ENCODE measurements at regions not wholly inside any gene's neighbourhood (a gene's known extent, or its start where the extent isn't known, plus 50 kb on each side); places are given as distances from the start of the nearest gene placed in this dataset.

DNA sequence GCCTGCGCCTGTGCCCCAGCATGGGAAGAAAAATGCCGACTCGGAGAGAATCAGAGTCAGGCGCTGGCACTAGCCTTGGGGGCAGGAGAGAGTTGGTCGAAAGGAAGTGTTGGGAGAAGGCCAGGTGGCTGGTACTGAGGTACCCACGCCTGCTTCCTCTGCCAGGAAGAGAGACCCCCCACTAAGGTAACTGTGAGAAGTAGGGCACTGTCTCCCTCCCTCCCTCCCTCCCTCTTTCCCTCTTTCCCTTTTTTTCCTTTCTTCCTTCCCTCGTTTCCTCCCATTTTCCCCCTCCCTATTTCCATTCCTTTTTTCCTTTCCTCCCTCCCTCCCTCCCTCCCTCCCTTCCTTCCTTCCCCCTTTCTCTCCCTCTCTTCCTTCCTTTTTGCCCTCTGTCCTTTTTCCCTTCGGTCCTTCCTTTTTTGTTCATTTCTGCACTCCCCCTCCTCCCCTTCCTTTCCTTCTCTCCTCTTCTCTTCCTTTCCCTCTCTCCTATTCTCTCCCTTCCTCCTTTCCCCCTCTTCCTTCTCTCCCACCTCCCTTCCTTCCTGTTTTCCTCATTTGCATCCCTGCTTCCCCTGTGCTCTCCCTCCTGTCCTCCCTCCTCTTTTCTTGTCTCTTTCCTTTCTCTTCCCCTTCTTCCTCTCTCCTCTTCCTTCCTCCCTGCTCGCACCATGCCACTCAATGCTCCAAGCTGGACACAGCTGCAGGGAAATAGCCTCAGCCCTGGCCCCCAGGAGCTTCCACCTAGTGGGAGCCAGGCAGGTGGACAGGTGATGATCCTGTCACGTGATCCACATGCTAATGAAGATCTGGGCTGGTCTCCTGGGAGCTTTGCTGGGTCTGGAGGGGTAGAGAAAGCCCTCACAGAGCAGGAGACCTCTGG, 148.0 kb downstream of the DHX35 start:
- Mint-ChIP-seq H3K36me3 (peaks cover 0 to 4% (median 0%) of the 10 kb centered on the region in 3 donors), H3K27me3 (ENCODE audit: low read depth in 3 of 3) (peaks cover 1 to 4% (median 3%) of the 10 kb centered on the region in 3 donors), H3K4me3 (no peak overlapping the region), H3K9me3 (peaks cover 0 to 2% (median 0%) of the 10 kb centered on the region in 6 donors), H3K4me1 (peaks cover 0 to 2% of the 10 kb centered on the region in 2 donors), H3K27ac (no peak overlapping the region)
- DNase-seq = no peak

DNA sequence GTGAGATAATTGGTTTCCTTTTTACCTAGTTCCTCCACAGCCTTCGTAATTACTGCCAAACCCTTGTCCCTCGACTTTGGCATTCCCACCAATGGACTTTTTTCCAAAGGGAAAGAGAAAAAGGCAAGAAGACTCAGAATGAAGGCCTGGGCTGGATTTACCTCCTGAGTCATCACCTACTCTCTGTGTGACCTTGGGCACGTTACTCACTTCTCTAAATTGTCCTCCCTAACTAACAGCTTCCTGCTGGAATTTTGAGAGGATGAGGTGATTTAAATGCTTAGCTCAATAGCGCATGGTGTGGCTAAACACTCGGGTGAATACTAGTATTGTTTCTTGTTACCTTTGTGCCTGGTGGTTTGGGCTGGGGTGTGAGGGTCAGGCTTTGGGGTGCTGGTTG, 146.6 kb downstream of the DHX35 start:
- Mint-ChIP-seq H3K4me1 (peaks cover 0 to 2% of the 10 kb centered on the region in 2 donors), H3K27ac (no peak overlapping the region), H3K9me3 (peaks cover 0 to 2% (median 0%) of the 10 kb centered on the region in 6 donors), H3K4me3 (no peak overlapping the region), H3K27me3 (ENCODE audit: low read depth in 3 of 3) (peaks cover 1 to 4% (median 3%) of the 10 kb centered on the region in 3 donors), H3K36me3 (peaks cover 0 to 4% (median 0%) of the 10 kb centered on the region in 3 donors)
- no peak for DNase-seq

DNA sequence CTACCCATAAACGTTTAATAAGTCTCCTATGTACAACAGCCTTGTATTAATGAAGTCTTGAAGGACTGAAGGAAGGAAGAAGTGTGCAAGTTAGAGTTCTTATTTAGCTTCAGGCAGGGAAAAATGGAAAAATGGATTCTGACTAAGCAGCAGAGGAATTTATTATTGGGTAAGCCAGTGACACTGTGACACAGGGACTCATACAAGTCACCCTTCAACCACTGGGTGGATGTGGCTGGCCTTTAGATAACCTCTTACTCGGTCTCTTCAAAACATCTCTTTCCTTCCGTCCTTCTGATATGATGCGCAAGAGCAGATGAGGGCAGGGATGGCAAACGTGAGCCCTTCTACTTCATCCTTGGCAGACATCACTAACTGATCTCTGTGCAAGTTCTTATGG, 145.6 kb downstream of the DHX35 start:
- Mint-ChIP-seq H3K4me1 (peaks cover 0 to 2% of the 10 kb centered on the region in 2 donors), H3K4me3 (no peak overlapping the region), H3K27ac (no peak overlapping the region), H3K36me3 (peaks cover 4 to 9% (median 6%) of the 10 kb centered on the region in 3 donors), H3K9me3 (peaks cover 0 to 2% (median 0%) of the 10 kb centered on the region in 6 donors), H3K27me3 (ENCODE audit: low read depth in 3 of 3) (peaks cover 0 to 4% (median 1%) of the 10 kb centered on the region in 3 donors)
- DNase-seq = no peak

DNA sequence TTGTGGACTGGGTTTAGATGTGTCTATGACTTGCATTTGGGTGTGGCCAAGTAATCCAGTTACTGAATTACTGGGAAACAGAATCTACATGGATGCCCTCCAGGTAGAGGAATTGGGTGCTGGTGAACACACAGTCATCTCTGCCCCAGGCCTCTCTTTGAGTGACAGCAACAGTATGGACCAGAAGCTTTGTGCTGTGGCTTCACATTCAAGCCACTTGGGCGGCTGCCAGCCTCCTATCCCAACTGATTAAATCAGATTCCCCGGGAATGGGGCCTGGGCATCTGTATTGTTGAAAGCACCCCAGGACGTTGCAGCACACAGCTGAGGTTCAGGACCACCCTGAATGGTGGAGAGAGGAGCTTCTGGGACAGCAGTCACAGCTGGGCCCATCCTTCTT, 144.6 kb downstream of the DHX35 start:
- peaks cover 4 to 9% (median 6%) of the 10 kb centered on the region in 3 donors for H3K36me3 Mint-ChIP-seq
- no peak for DNase-seq
- peaks cover 0 to 2% (median 0%) of the 10 kb centered on the region in 6 donors for H3K9me3 Mint-ChIP-seq
- no peak overlapping the region for H3K4me3 Mint-ChIP-seq
- no peaks in the 10 kb centered on the region for H3K4me1 Mint-ChIP-seq
- no peak overlapping the region for H3K27ac Mint-ChIP-seq
- H3K27me3 Mint-ChIP-seq (ENCODE audit: low read depth in 3 of 3) = peaks cover 0 to 2% (median 1%) of the 10 kb centered on the region in 3 donors

DNA sequence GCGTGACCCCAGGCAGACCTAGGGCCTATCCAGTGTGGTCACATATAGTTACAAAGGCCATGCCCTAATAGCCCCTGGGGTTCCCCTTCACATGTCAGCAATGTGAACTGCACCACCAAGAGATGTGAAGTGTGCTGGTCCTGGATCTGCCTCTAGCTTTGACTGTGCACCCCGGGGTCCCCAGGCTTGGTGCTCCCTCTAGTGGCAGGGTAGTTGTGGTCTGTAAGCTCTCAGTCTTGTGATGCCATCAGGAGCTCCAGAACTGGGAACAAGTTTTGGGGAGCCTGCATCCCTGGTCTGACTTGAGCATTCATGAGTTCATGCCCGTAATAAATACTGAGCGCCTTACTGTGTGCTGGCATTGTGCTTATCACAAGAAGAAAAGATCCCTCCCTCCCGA, 143.4 kb downstream of the DHX35 start:
- Mint-ChIP-seq H3K4me3 (no peak overlapping the region), H3K27me3 (ENCODE audit: low read depth in 3 of 3) (peaks cover 0 to 1% (median 1%) of the 10 kb centered on the region in 3 donors), H3K36me3 (peaks cover 4 to 9% (median 6%) of the 10 kb centered on the region in 3 donors), H3K4me1 (no peaks in the 10 kb centered on the region), H3K9me3 (peaks cover 0 to 2% (median 0%) of the 10 kb centered on the region in 6 donors), H3K27ac (no peak overlapping the region)
- DNase-seq = no peak

DNA sequence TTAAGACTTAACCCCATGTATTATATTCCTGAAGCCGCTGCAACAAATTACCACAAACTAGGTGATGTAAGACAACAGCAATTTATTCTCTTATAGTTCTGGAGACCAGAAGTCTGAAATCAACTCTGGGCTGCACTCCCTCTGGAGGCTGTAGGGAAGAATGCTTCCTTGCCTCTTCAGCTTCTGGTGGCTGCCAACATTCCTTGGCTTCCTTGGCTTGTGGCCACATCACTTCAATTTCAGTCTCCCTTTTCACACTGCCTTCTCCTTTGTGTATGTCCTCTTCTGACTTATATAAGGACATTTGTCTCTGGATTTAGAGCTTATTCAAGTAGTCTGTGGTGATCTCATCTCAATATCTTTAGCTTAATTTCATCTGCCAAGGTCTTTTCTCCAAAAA, 141.6 kb downstream of the DHX35 start:
- Mint-ChIP-seq H3K36me3 (peaks cover 4 to 9% (median 6%) of the 10 kb centered on the region in 3 donors), H3K4me3 (no peak overlapping the region), H3K27me3 (ENCODE audit: low read depth in 3 of 3) (peaks cover 0 to 3% (median 0%) of the 10 kb centered on the region in 3 donors), H3K4me1 (no peaks in the 10 kb centered on the region), H3K27ac (no peak overlapping the region), H3K9me3 (peaks cover 0 to 2% (median 0%) of the 10 kb centered on the region in 6 donors)
- no peak for DNase-seq

DNA sequence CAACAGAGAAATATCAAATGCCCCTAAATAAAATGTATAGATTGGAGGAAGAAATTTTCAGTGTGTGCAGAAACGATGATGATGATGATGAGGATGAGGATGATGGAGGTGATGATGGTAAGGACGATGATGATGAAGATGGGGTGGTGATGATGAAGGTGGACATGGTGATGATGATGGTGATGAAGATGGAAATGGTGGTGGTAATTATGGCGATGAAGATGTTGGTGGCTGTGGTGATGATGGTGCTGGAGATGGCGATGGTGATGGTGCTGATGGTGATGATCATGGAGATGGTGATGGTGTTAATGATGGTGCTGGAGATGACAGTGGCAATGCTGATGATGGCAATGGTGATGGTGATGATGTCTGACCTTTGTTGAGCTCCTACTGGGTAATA, 141.2 kb downstream of the DHX35 start:
- H3K4me1 Mint-ChIP-seq = no peaks in the 10 kb centered on the region
- H3K9me3 Mint-ChIP-seq = peaks cover 0 to 2% (median 0%) of the 10 kb centered on the region in 6 donors
- peaks cover 0 to 3% (median 0%) of the 10 kb centered on the region in 3 donors for H3K27me3 Mint-ChIP-seq (ENCODE audit: low read depth in 3 of 3)
- peaks cover 4 to 9% (median 6%) of the 10 kb centered on the region in 3 donors for H3K36me3 Mint-ChIP-seq
- peak overlapping the region in 1 of 6 donors; percentile 18 for H3K27ac Mint-ChIP-seq
- H3K4me3 Mint-ChIP-seq = no peak overlapping the region
- no peak for DNase-seq

DNA sequence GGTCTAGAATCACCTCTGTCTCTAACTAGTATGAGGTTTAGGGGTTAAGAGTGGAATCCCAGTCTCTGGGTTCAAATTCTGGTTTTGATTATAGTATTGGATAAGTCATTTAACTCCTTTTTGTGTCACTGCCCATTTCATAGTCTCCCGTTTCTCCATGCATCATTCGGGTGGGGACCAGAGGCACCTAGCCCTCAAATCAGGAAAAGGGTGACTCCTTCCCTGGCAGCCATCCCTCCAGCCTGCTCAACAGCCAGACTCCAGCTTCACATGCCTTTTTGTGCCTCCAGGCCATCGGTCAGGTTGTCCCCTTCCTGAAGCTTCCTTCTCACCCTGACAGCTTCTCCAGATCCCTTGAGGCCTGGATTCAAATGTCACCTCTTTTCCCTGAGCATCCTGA, 139.8 kb downstream of the DHX35 start:
- peaks cover 4 to 6% (median 6%) of the 10 kb centered on the region in 3 donors for H3K36me3 Mint-ChIP-seq
- H3K27ac Mint-ChIP-seq = peak overlapping the region in 1 of 6 donors; percentile 15
- peaks cover 0 to 4% (median 3%) of the 10 kb centered on the region in 3 donors for H3K27me3 Mint-ChIP-seq (ENCODE audit: low read depth in 3 of 3)

DNA sequence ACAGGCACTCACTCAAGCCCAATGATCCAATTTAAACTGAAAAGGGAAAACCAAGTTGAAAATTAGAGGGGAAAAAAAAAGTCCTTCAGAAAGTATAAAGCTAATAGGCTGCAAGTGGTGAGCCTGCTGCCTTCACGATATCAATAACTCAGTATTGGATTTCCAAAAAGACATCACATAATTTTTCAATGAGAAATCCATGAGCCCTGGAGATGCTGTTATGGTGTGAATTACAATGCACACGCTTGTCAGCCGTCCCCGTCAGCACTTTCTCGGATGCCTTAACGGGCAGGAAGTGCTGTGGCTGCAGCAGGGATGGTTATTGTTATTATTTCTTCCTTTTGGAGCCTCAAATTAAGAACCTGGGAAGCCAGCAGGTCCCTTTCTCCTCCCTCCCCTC, 138.5 kb downstream of the DHX35 start:
- Mint-ChIP-seq H3K27me3 (ENCODE audit: low read depth in 3 of 3) (peaks cover 0 to 4% (median 3%) of the 10 kb centered on the region in 3 donors), H3K4me3 (no peak overlapping the region), H3K9me3 (peaks cover 0 to 1% (median 0%) of the 10 kb centered on the region in 6 donors), H3K4me1 (no peaks in the 10 kb centered on the region), H3K27ac (peak overlapping the region in 1 of 6 donors; percentile 26), H3K36me3 (peaks cover 4 to 6% (median 6%) of the 10 kb centered on the region in 3 donors)
- DNase-seq = no peak

More for the DNA sequence above, 139.8 kb downstream of the DHX35 start:
- Mint-ChIP-seq H3K9me3 (peaks cover 0 to 1% (median 0%) of the 10 kb centered on the region in 6 donors), H3K4me3 (no peak overlapping the region), H3K4me1 (no peaks in the 10 kb centered on the region)
- no peak for DNase-seq

DNA sequence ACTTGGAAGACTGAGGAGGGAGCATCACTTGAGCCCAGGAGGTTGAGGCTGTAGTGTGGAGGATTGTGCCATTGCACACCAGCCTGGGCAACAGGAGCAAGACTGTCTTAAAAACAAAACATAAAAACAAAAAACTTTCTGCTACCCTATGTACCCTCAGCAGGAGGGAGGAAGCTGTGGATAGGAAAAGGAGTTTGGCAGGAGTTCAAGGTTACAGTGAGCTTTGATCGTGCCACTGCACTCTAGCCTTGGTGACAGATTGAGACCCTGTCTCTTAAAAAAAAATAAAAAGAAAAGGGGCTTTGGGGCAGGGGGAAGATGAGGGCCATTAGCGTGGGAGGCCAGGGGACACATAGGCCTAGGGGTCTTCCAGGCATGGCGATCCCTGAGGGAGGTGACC, 135.7 kb downstream of the DHX35 start:
- Mint-ChIP-seq H3K4me1 (no peaks in the 10 kb centered on the region), H3K4me3 (no peak overlapping the region), H3K27ac (no peak overlapping the region), H3K9me3 (no peaks in the 10 kb centered on the region), H3K27me3 (ENCODE audit: low read depth in 3 of 3) (peaks cover 0 to 4% (median 3%) of the 10 kb centered on the region in 3 donors), H3K36me3 (peaks cover 0 to under 1% (median under 1%) of the 10 kb centered on the region in 3 donors)
- DNase-seq = no peak

DNA sequence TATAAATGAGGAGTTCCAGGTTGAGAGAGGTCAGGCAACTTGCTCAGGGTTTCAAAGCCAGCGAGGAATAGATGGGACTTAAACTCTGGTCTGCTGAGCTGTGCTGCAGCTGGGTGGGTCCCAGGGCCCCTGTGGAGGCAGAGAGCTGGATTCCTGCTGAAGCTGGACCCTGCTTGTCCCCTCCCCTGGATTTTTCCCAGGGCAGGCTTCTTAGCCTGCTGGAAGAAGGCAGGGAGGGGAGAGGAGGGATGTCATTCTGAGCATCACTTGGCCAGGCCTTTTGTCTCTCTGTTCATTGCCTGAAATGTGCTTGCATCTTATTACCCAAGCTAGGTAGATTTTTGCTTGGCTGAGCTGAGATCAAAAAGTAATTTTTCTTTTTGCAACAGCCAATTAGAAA, 133.7 kb downstream of the DHX35 start:
- H3K27ac Mint-ChIP-seq = no peak overlapping the region
- peaks cover 4 to 5% (median 5%) of the 10 kb centered on the region in 3 donors for H3K36me3 Mint-ChIP-seq
- H3K4me3 Mint-ChIP-seq = no peak overlapping the region
- H3K27me3 Mint-ChIP-seq (ENCODE audit: low read depth in 3 of 3) = peaks cover 0 to 4% (median 3%) of the 10 kb centered on the region in 3 donors
- DNase-seq = no peak
- no peaks in the 10 kb centered on the region for H3K9me3 Mint-ChIP-seq
- H3K4me1 Mint-ChIP-seq = no peaks in the 10 kb centered on the region

DNA sequence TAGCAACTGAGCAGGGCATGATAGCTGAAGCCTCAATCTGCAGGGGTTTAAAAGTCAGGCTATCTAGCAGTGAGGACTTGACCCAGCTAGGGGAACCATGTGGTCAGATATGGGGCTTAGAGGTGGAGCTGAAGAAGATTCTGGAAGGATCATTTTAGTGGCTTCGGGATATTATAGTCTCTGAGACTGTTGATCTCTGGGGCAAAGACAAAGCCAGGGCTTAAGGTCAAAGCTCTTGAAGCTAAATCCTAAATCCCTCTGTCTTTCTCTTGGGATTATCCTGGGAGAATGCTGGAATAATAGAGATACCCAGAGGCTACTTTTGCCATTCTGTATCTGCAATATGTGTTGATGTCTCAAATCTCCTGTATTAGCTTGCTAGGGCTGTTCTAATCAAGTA, 132.2 kb downstream of the DHX35 start:
- Mint-ChIP-seq H3K4me3 (no peak overlapping the region), H3K9me3 (no peaks in the 10 kb centered on the region), H3K4me1 (peaks cover 3 to 6% of the 10 kb centered on the region in 2 donors), H3K36me3 (peaks cover 5 to 7% (median 5%) of the 10 kb centered on the region in 3 donors), H3K27me3 (ENCODE audit: low read depth in 3 of 3) (peaks cover 0 to 6% (median 0%) of the 10 kb centered on the region in 3 donors), H3K27ac (no peak overlapping the region)
- no peak for DNase-seq

DNA sequence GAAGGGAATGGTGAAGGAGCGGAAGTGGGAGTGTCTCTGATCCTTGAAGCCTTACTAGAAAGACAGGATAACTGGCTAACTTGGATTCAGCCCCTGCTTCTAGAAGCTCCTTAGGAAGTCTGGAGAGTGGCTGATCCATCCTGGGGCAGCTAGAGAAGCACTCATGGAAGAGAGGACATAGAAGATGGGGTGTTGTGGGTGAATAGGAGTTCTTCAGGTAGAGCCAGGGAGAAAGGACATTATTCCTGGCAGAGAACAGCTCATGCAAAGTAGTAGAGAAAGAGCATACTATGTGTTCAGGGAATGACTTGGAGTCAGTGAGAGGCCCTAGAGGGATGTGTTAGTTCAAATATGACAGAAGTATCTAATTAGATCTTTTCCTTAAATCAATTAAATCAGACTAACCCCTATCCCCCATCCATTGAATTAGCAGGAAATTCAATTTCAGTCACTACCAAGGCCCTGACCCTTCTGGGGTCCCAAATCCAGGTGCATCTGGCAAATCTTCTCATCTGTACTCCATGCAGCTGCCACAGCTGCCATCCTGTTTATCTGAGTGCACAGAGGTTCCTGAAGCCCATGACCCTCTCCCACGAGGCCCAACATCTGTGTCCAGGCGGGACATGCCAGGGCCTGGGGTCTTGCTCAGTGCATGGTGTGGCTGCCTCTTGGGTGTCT, 130.7 kb downstream of the DHX35 start:
- Mint-ChIP-seq H3K4me1 (peaks cover 9 to 16% of the 10 kb centered on the region in 2 donors), H3K27ac (no peak overlapping the region), H3K9me3 (no peaks in the 10 kb centered on the region), H3K27me3 (ENCODE audit: low read depth in 3 of 3) (peaks cover 0 to 3% (median 2%) of the 10 kb centered on the region in 3 donors), H3K4me3 (no peak overlapping the region), H3K36me3 (peaks cover 5 to 7% (median 5%) of the 10 kb centered on the region in 3 donors)
- DNase-seq = no peak

DNA sequence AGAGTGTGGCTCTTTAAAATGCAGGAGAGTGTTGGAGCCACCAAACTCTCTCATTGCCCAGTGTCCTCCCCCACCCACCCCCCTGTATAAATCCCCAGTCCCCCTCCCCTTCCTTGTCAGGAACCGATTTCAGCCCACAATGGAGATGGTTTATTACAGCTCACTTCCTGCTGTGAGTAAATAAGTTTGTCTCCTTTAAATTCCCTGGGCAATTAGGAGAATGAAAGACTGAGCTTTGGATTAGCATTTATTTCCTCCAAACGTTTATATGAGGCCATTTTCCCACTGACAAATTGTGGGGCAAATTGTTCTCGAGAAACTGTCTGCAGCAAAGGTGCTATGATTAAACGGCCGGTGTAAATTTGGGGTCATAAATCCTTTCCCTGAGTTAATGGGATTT, 128.8 kb downstream of the DHX35 start:
- Mint-ChIP-seq H3K4me3 (no peak overlapping the region), H3K36me3 (peaks cover 5 to 7% (median 5%) of the 10 kb centered on the region in 3 donors), H3K27ac (no peak overlapping the region), H3K27me3 (ENCODE audit: low read depth in 3 of 3) (peaks cover 0 to 4% (median 2%) of the 10 kb centered on the region in 3 donors), H3K4me1 (peaks cover 9 to 16% of the 10 kb centered on the region in 2 donors), H3K9me3 (no peaks in the 10 kb centered on the region)
- DNase-seq = no peak
